Bronchial epithelial cell (primary cell): ENCODE measurements at regions not wholly inside any gene's neighbourhood (a gene's known extent, or its start where the extent isn't known, plus 50 kb on each side); places are given as distances from the start of the nearest gene placed in this dataset.

Experiments used
- DNase-seq: peaks from one replicate; pipeline ENCODE4 v3.0.0-alpha.2; 2010; ENCODE audit warnings: low read depth
- FAIRE-seq: peaks from 2 replicates; lab custom pipeline; 2011; peaks lifted over from hg19 to GRCh38; lab: Jason Lieb, UNC
- H3K27me3 ChIP-seq: 2 replicates; pipeline ENCODE4 v1.5.1; 2011; ENCODE audit warnings: low read length; ENCODE audit not compliant: control insufficient read depth, insufficient read depth
- H3K36me3 ChIP-seq: 2 replicates; pipeline ENCODE4 v1.5.1; 2011; ENCODE audit warnings: low read length; ENCODE audit not compliant: control insufficient read depth, insufficient read depth
- H3K4me3 ChIP-seq: 2 replicates; pipeline ENCODE4 v1.5.1; 2011; ENCODE audit warnings: mild to moderate bottlenecking, low read depth, low read length, control low read depth
- TF ChIP-seq, protein P1 (sequence below): IDR thresholded peaks from 2 replicates; pipeline ENCODE4 v1.5.1; 2011; ENCODE audit warnings: mild to moderate bottlenecking, moderate library complexity, low read length, control low read depth, inconsistent platforms; ENCODE audit not compliant: insufficient read depth, severe bottlenecking

DNA sequence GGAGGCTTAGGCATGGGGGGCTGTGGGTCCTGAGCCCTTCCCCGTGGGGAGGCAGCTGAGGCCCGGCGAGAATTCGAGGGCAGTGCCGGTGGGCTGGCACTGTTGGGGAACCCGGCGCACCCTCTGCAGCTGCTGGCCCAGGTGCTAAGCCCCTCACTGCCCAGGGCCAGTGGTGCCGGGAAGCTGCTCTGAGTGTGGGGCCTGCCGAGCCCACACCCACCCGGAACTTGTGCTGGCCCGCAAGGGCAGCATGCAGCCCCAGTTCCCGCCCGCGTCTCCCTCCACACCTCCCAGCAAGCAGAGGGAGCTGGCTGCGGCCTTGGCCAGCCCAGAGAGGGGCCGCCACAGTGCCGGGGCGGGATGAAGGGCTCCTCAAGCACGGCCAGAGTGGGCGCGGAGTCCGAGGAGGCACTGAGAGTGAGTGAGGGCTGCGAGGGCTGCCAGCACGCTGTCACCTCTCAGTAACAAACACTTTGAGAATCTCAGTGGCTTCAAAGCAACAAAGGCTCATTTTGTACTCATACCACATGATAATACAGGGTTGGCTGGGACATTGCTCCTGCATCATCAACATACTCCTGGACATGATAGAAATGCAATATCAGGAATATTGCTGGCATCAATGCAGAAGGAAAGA, 265.7 kb upstream of the ANKRD55 start:
- no peak overlapping the region for H3K4me3 ChIP-seq

GRCh38 chr5:56496581-56497063, 263.5 kb upstream of the ANKRD55 start:
- peak; percentile 32 for FAIRE-seq
- Histone ChIP-seq H3K36me3 (no peaks in the 10 kb centered on the region), H3K4me3 (no peak overlapping the region), H3K27me3 (no peaks in the 10 kb centered on the region)
- DNase-seq: no peak
- TF ChIP-seq, protein P1, sequence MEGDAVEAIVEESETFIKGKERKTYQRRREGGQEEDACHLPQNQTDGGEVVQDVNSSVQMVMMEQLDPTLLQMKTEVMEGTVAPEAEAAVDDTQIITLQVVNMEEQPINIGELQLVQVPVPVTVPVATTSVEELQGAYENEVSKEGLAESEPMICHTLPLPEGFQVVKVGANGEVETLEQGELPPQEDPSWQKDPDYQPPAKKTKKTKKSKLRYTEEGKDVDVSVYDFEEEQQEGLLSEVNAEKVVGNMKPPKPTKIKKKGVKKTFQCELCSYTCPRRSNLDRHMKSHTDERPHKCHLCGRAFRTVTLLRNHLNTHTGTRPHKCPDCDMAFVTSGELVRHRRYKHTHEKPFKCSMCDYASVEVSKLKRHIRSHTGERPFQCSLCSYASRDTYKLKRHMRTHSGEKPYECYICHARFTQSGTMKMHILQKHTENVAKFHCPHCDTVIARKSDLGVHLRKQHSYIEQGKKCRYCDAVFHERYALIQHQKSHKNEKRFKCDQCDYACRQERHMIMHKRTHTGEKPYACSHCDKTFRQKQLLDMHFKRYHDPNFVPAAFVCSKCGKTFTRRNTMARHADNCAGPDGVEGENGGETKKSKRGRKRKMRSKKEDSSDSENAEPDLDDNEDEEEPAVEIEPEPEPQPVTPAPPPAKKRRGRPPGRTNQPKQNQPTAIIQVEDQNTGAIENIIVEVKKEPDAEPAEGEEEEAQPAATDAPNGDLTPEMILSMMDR: no peak

More for the DNA sequence above, 265.7 kb upstream of the ANKRD55 start:
- H3K27me3 ChIP-seq: no peaks in the 10 kb centered on the region
- no peaks in the 10 kb centered on the region for H3K36me3 ChIP-seq
- TF ChIP-seq, protein P1: no peak
- DNase-seq (no peak), FAIRE-seq (no peak)

- TF ChIP-seq, protein P1: no peak
- FAIRE-seq (no peak), DNase-seq (no peak)
- H3K36me3 ChIP-seq: no peaks in the 10 kb centered on the region
- no peaks in the 10 kb centered on the region for H3K27me3 ChIP-seq
- no peak overlapping the region for H3K4me3 ChIP-seq
These were observed 261.2 kb upstream of the ANKRD55 start for GRCh38 chr5:56494300-56494731.

DNA sequence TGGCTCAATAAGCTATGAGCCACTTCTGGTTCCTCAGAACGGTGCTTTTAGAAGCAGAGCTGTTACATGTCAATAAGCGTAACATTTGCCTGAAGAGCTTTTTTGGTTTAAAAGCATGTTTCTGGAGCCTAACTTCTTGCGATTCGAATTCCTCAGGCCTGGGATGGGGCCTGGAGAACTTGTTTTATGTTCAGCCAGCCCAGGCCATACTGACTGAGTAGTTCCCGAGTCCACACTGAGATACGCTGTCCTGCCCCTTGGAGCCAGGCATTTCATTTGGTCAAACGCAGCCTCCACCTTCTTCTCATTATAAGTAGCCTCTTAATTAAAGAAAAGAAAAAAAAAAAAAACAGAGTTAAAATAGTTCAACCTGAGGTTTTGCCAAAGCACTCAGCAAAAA, 260.6 kb upstream of the ANKRD55 start:
- FAIRE-seq (no peak), DNase-seq (no peak)
- H3K4me3 ChIP-seq: no peak overlapping the region
- no peaks in the 10 kb centered on the region for H3K27me3 ChIP-seq
- TF ChIP-seq, protein P1: no peak
- no peaks in the 10 kb centered on the region for H3K36me3 ChIP-seq

DNA sequence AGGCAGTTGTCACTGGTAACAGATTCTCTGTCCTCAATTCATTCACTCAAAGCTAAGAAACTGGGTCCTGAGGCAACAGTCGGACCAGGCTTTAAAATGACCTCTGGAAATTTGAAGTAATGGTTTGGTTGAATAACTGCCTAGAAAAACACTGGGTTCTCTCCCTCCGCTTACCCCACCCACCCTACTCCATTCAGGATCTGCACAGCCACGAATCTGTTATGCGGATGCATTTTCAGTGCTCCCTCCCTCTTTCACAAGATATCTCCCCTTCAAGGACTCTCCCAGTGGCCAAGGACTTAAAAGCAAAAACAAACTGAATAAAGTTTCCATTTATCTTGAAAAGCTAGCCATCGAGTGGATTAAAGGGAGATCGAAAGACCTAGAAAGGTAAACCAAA, 260.2 kb upstream of the ANKRD55 start:
- no peaks in the 10 kb centered on the region for H3K27me3 ChIP-seq
- TF ChIP-seq, protein P1: no peak
- DNase-seq: no peak
- no peak overlapping the region for H3K4me3 ChIP-seq
- no peaks in the 10 kb centered on the region for H3K36me3 ChIP-seq
- no peak for FAIRE-seq

GRCh38 chr5:56492812-56493211, 259.7 kb upstream of the ANKRD55 start:
- DNase-seq (no peak), FAIRE-seq (no peak)
- TF ChIP-seq, protein P1: no peak
- Histone ChIP-seq H3K36me3 (no peaks in the 10 kb centered on the region), H3K27me3 (no peaks in the 10 kb centered on the region), H3K4me3 (no peak overlapping the region)
